ENCODE measurements at regions not wholly inside any gene's neighbourhood (a gene's known extent, or its start where the extent isn't known, plus 50 kb on each side); places are given as distances from the start of the nearest gene placed in this dataset.

DNA sequence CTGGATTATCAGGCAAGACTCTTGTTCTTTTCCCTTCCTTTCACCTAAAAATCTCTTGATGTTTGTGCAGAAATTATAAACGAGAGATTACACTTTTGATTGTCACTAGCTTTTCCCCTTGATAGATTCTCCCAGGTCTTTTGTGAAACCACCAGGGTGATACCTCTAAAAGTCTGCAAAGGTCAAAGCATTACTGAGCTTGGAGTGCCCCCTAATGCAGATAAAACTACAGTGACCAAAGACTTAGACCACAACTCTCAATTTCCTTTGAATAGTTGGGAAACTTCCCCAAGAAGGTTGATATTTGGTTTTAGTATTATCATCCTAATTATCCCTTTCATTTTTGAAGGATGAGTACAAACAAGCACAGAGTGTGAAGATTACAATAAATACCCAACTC is 173.1 kb downstream of the CYLC2 start:
- no peak overlapping the region for H3K4me3 ChIP-seq
- H3K27me3 ChIP-seq: no peaks in the 10 kb centered on the region
- no peaks in the 10 kb centered on the region for H3K4me1 ChIP-seq
- ATAC-seq (no peak), DNase-seq (no peak)
- no peaks in the 10 kb centered on the region for H3K36me3 ChIP-seq
- intact Hi-C loops (cut with DNase I): no loop called here
- WGBS (ENCODE audit: insufficient coverage, low coverage, low lambda C conversion rate, missing lambda C conversion rate): 17% methylated on average over 1 of the region's 1 CpG
- no peak for TF ChIP-seq POLR2A (IDR thresholded peaks at IDR 0.05)
- TF ChIP-seq, protein P1, sequence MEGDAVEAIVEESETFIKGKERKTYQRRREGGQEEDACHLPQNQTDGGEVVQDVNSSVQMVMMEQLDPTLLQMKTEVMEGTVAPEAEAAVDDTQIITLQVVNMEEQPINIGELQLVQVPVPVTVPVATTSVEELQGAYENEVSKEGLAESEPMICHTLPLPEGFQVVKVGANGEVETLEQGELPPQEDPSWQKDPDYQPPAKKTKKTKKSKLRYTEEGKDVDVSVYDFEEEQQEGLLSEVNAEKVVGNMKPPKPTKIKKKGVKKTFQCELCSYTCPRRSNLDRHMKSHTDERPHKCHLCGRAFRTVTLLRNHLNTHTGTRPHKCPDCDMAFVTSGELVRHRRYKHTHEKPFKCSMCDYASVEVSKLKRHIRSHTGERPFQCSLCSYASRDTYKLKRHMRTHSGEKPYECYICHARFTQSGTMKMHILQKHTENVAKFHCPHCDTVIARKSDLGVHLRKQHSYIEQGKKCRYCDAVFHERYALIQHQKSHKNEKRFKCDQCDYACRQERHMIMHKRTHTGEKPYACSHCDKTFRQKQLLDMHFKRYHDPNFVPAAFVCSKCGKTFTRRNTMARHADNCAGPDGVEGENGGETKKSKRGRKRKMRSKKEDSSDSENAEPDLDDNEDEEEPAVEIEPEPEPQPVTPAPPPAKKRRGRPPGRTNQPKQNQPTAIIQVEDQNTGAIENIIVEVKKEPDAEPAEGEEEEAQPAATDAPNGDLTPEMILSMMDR (IDR thresholded peaks at IDR 0.05): no peak
- peaks cover 0 to 2% (median 0%) of the 10 kb centered on the region in 4 donors for H3K9me3 ChIP-seq
- H3K27ac ChIP-seq: no peak overlapping the region

DNA sequence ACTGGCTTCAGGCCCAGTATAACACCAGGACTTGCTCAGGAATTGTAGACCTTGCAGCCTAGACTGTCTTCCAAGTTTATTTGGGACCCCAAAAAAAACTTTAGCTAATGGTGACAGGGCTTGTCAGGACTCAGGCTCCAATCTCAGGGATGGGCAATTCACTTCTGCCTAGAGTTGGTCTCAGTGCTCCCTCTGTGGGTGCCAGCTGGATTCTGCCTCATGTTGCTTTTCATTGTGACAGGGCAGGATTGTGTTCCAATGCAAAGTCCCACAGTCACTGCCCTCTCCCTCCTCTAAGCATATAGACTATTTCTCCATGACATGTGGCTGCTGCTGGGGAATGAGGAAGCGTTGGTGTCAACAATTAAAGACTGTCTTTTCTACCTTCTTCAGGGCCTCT is 174.7 kb downstream of the CYLC2 start:
- TF ChIP-seq, protein P1 (IDR thresholded peaks at IDR 0.05): no peak
- no peak for TF ChIP-seq POLR2A (IDR thresholded peaks at IDR 0.05)
- Histone ChIP-seq H3K9me3 (peaks cover 0 to 4% (median 0%) of the 10 kb centered on the region in 4 donors), H3K4me1 (no peaks in the 10 kb centered on the region), H3K36me3 (no peaks in the 10 kb centered on the region), H3K4me3 (no peak overlapping the region), H3K27me3 (no peaks in the 10 kb centered on the region), H3K27ac (no peak overlapping the region)
- intact Hi-C loops (cut with DNase I): no loop called here
- DNase-seq (no peak), ATAC-seq (no peak)
- 27% methylated on average over 1 of the region's 1 CpG for WGBS (ENCODE audit: insufficient coverage, low coverage, low lambda C conversion rate, missing lambda C conversion rate)

DNA sequence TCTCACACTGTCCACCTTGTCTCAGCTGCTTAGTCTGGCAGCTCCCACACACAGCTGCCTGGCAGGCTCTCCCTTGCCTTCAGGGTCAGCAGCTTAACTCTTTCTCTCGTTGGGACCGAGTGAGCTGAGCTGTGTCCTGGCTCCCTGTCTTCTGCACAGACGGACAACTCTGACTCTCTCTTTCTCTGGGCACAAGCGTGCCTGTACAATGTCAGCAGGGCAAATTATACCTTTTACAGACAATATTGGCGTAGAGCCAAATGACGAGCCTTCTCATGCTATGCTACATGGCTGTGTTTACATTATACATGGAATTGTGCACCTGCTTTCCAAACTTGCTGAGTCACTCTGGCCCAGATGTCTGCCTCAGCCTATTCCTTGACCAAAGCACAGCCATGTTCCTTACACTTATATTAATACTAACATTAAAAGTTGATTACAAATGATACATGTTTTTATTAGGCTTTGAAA is 188.6 kb downstream of the CYLC2 start:
- no peaks in the 10 kb centered on the region for H3K36me3 ChIP-seq
- H3K4me3 ChIP-seq: no peak overlapping the region
- DNase-seq: no peak
- ATAC-seq: no peak
- no peak overlapping the region for H3K27ac ChIP-seq
- intact Hi-C loops (cut with DNase I): no loop called here
- 39% methylated on average over 6 of the region's 6 CpGs for WGBS (ENCODE audit: insufficient coverage, low coverage, low lambda C conversion rate, missing lambda C conversion rate)
- no peaks in the 10 kb centered on the region for H3K9me3 ChIP-seq
- TF ChIP-seq, protein P1 (IDR thresholded peaks at IDR 0.05): no peak
- no peaks in the 10 kb centered on the region for H3K4me1 ChIP-seq
- H3K27me3 ChIP-seq: no peaks in the 10 kb centered on the region

DNA sequence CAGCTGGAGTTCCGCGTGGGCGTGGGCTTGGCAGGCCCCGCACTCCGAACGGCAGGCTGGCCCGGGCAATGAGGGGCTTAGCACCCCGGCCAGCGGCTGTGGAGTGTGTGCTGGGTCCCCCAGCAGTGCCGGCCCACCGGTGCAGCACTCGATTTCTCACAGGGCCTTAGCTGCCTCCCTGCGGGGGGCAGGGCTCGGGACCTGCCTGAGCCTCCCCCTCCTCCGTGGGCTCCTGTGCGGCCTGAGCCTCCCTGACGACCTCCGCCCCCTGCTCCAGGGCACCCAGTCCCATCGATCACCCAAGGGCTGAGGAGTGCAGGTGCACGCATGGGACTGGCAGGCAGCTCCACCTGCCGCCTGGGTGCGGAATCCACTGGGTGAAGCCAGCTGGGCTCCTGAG is 191.8 kb downstream of the CYLC2 start:
- DNase-seq: no peak
- intact Hi-C loops (cut with DNase I): no loop called here
- no peak for TF ChIP-seq POLR2A (IDR thresholded peaks at IDR 0.05)
- TF ChIP-seq, protein P1 (IDR thresholded peaks at IDR 0.05): no peak
- Histone ChIP-seq H3K4me1 (no peaks in the 10 kb centered on the region), H3K27me3 (no peaks in the 10 kb centered on the region), H3K9me3 (no peaks in the 10 kb centered on the region), H3K4me3 (no peak overlapping the region), H3K36me3 (no peaks in the 10 kb centered on the region), H3K27ac (no peak overlapping the region)
- no peak for ATAC-seq
- 100% methylated on average over 4 of the region's 22 CpGs for WGBS (ENCODE audit: insufficient coverage, low coverage, low lambda C conversion rate, missing lambda C conversion rate)

DNA sequence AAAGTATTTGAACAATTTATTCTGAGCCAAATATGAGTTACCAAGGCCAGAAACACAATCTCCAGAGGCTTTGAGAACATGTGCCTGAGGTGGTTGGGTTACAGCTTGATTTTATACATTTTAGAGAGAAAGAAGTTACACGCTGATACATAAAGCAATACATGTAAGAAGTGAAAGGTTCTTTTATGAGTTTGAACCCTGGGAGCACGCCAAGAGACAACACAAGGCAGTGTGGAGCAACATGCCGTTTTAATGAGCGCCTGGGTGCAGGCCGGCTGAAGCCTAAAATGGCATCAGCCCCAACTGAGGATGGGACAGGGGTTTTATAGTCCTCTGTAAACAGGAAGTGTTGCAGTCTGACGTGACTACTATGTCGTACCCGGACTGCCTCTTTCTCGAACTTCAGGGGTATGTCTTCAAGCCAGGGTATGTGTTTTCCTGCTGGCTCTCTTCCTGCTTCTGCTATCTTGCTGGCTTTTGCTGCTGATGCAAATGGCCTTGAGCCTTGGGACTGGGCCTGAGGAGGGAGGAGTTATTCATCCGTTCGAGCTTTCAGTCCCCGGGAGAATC is 193.7 kb downstream of the CYLC2 start:
- 63% methylated on average over 10 of the region's 12 CpGs for WGBS (ENCODE audit: insufficient coverage, low coverage, low lambda C conversion rate, missing lambda C conversion rate)
- no peaks in the 10 kb centered on the region for H3K27me3 ChIP-seq
- intact Hi-C loops (cut with DNase I): no loop called here
- no peak for ATAC-seq
- no peak overlapping the region for H3K27ac ChIP-seq
- TF ChIP-seq POLR2A (IDR thresholded peaks at IDR 0.05): no peak
- TF ChIP-seq, protein P1 (IDR thresholded peaks at IDR 0.05): no peak
- no peaks in the 10 kb centered on the region for H3K36me3 ChIP-seq
- no peaks in the 10 kb centered on the region for H3K9me3 ChIP-seq
- no peak overlapping the region for H3K4me3 ChIP-seq
- no peaks in the 10 kb centered on the region for H3K4me1 ChIP-seq
- no peak for DNase-seq

Measured in right lobe of liver (tissue), 6 donors.